ENCODE measurements at regions not wholly inside any gene's neighbourhood (a gene's known extent, or its start where the extent isn't known, plus 50 kb on each side); places are given as distances from the start of the nearest gene placed in this dataset.

DNA sequence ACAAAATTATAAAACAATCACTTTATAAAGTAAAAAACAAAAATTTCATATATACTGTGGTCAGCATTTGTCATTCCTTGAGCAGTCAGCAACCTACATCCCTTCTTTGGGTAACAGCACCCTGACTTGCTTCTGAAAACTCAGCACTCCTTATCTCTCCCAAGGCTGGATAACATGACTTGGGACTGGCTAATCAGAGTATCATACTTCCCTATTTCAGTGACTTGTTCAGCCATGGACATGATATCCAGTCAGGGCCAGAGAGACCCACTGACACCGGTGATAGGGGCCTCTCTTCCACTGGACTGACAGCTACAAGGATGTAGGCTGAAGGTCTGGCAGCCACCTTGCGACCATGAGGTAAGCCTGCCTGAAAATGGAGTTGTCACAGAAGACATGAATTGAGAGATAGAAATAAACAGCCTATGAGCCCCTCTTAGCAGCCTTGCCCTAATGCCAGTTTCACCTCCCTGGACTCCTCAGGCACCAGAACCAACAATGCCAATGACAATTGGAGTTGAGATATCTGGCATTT lies 84.4 kb upstream of the NEBL start:
- no peak for DNase-seq (ENCODE audit: low read depth in 2 of 2)

DNA sequence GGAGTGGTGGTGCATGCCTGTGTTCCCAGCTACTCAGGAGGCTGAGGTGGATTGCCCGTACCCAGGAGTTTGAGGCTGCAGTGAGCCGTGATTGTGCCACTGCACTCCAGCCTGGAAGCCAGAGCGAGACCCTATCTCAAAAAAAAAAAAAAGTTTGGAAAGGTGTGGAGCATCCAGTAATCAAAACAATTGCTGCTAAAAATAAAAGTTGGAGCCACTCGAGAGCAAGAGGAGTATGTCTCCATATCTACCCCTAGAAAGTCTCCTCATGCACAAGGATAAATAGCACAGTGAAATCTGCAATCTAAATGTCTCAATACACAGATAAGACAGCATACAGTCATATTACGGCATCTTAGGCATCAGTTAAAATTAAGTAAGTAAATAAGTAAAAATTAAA lies 81.5 kb upstream of the NEBL start:
- DNase-seq (ENCODE audit: low read depth in 2 of 2) = no peak

DNA sequence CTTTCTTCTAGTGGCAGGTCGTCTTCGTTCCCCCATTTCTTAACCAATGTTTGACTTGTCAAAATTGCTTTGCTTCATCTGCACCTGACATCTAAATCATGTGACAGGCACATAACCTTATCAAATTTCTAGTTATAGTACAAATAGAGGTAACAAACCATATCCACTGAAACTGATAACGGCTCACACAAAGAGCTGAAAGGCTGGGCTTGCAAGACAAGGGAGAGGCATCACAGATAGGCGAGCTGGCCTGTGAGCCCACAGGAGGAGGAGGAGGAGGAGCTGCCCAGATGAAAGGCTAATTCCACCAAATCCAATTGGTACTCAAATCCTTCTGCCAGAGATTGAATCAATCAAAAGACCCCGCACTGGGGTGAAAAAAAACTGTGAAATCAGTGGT lies 80.2 kb upstream of the NEBL start:
- DNase-seq (ENCODE audit: low read depth in 2 of 2) = no peak

DNA sequence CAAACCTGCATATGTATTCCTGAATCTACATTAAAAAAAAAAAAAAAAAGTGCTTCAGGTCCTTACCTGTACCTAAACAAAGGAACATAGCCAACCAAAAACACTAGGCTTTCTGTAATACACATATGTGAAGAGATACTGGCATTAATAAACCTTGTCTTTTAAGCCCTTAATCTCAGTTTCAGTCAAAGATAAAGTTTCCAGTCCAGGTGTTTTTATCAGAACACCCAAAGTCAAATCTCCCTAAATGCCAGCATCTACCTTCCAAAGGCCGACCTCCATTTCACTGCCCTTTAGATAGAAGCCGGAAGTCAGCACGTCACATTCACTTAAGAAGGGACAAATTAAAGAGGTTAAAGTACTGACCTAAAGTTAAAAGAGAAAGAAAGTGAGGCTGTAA lies 79.8 kb upstream of the NEBL start:
- DNase-seq (ENCODE audit: low read depth in 2 of 2) = no peak

DNA sequence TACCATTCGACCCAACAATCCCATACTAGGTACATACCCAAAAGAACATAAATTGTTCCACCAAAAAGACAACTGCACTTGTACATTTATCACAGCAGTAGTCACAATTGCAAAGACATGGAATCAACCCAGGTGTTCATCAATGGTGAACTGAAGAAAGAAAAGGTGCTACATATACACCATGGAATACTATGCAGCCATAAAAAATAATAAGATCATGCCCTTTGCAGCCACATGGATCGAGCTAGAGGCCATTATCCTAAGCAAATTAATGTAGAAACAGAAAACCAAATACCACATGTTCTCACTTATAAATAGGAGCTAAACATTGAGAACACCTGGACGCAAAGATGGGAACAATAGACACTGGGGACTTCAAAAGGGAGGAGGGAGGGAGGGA lies 79.3 kb upstream of the NEBL start:
- DNase-seq (ENCODE audit: low read depth in 2 of 2) = no peak

DNA sequence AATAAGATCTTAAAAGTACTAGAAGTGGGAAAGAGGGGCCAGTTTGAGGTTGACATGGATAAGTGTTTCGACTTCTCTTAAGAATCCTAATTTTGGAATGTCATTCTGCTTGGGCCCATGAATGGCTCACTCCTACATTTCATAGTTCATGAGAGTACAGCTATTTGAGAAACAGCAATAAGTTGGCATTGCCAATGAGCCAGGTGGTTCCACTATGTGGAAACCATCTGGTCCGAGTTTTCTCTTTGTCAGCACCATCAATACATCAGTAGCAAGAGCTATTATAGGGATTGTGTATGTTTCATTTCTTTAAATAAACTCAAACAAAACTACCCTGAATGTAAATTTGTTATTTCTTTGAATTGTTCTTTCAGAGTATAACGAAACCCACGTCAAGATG lies 78.1 kb upstream of the NEBL start:
- no peak for DNase-seq (ENCODE audit: low read depth in 2 of 2)

DNA sequence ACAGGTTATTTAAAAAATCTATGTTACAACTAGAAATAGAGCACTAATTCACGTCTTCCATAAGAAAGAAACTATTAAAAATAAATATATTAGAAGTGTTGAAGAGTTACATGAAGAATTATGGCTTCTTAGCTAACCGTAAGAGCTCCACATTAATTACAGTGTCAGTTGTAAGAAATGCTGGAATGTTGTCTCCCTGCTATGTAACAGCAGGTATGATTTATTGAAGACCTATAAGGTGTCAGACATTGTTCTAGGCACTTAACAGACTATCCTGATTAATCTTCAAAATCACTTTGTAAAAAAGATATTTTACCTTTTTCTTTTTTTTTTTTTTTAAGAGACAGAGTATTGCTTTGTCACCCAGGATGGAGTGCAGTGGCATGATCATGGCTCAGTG lies 75.8 kb upstream of the NEBL start:
- DNase-seq (ENCODE audit: low read depth in 2 of 2) = no peak

DNA sequence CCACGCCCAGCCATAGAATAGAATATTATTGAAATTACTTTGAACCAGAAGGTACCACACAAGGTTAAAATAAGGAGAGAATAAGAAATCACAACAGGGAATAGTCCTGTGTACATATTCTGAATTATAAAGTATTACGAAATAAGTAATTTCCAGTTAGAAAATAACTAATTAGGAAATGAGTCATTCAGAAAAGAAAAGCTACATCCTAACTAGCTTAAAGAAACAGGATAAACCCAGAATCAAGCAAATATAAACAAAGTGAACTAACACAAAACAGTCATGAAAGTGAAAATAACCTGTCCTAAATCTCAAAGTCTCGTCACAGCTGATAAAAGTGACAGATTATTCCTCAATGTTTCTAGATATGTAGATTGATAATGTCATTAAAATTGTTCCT lies 74.8 kb upstream of the NEBL start:
- no peak for DNase-seq (ENCODE audit: low read depth in 2 of 2)

DNA sequence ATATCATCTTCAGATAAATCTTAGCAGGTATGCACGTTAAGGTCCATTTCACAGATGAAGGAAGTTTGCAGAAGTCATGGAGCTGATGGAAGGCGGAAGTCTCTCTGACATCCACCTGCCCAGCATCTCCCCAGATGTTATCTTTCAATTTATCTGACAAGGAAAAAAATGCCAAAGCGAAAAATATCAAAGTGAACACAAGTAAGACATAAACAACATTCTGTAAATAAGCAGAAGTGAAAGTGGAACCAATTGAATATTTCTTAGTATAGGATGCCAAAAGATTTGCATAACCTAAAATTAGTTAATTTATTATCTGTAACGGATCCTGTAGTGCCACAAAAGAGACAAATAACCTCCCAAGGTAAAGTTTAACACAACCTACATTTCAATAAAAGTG lies 73.6 kb upstream of the NEBL start:
- no peak for DNase-seq (ENCODE audit: low read depth in 2 of 2)

DNA sequence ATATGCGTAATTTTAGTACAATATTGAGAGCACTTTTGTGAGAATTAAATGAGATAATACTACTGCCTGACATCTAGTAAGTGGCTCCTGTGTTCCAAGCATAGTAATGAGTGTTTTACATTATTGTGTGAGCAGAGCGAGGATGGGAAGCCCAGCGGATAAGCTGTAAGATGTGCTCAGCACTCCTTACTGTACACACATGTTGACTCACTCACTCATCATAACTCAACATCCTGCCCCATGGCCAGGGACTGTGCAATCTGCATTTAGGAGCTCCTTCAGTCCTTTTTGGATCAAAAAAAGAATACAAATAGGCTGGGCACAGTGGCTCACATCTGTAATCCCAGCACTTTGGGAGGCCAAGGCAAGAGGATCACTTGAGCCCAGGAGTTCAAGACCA lies 72.9 kb upstream of the NEBL start:
- DNase-seq (ENCODE audit: low read depth in 2 of 2) = no peak

DNA sequence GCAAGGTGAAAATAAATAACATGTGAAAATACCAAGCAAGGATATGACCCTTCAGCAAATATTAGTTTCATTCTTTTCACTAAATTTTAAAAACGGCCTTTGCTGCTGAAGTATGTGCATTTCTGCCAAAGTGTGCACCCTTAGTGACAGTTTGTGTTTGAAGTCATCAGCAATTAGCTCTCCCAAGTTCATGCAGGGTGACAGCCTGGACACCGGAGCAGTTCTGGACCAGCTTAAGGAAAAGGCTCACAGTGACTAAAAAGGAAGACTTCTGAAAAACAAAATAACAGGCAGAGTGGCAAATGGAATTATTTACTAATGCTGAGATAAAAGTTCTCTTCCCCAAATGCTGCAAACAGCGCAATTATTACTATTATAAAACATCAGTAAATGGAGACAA lies 69.3 kb upstream of the NEBL start:
- no peak for DNase-seq (ENCODE audit: low read depth in 2 of 2)

DNA sequence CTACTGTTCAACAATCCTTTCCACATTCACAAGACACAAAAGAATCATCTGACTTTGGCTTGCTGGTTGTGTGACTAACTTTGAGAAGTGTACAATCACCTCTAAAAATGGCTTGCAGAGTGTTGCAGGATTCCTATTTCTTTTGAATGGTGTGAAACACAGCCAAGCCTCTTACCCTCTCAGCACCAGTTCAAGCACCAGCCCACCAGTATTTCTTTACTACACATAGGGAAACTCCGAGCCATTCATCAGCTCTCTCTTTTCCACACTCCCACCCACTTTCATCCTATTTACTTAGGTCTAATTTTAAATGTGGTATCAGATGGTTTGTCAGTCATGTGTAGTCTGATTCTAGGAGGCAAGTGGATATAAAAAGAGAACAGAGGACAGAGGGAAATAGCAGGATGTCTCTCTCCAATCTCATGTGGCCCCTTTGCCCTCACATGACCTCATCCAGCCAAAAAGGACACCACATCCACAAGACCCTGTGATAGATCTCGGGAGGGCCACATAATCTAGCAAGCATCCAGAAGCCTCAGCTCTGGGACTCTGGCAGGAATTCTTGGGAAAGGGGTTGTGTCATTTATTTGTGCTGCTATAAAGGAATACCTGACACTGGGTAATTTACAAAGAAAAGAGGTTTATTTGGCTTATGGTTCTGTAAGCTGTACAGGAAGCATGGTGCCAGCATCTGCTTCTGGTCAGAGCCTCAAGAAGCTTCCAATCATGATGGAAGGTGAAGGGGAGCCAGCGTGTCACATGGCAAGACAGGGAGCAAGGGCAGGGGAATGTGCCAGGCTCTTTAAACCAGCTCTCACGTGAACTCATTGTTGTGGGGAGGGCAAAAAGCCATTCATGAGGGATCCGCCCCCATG lies 66.8 kb upstream of the NEBL start:
- DNase-seq (ENCODE audit: low read depth in 2 of 2) = no peak

DNA sequence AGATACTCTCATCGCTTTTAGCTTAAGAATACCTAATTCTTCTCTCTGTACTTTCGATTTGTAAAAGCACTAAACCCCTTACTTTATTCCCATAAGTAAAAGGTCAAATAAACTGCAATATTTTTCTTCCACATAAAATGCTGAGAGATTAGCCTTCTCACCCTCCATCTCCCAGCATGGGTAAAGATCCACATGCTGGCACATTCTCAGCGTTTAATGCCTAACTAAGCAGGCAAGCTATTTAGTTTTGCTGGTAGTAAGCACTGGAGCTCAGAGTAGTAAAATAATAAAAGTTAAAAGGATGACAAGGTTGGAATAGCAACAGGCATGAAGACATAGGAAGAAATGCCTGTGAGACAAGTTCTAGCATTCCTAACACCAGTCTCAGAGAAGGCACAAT lies 65.9 kb upstream of the NEBL start:
- DNase-seq (ENCODE audit: low read depth in 2 of 2) = no peak

DNA sequence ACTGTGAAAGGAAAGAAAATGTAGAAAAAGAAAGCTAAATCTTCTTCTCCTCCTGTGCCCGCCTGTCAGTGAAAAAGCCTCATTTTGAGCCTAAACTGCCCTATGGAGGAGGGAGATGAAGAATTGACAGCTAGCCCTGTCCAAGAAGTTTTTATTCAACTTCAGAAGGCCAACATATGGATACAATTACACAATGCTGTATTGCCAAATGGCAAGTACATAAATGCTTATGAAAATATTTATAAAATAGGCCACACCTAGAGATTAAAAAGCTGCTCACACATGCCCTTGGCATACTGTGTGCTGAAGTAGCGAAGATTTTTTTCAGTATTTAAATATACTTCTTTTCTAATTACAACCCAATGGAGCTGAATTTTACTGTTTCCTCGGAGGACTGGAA lies 65.1 kb upstream of the NEBL start:
- DNase-seq (ENCODE audit: low read depth in 2 of 2) = no peak

DNA sequence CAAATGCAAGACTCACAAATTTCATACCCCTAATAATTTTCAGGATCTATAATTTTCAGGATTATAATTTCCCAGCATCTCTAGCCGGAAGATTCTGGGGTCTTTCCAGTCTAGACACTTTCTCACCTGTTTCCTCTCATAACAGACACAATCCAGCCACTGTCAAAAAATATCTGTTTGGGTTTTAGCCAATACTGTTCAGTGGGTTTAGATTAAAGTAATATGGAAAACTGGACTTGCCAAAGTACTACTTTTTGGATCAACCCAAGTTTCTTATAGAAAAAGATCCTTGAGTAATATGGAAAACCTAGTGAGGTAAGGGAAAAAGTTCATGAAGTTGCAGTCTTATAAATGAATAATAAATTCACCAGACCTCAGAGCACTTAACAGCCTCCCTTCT lies 62.1 kb upstream of the NEBL start:
- DNase-seq (ENCODE audit: low read depth in 2 of 2) = no peak

DNA sequence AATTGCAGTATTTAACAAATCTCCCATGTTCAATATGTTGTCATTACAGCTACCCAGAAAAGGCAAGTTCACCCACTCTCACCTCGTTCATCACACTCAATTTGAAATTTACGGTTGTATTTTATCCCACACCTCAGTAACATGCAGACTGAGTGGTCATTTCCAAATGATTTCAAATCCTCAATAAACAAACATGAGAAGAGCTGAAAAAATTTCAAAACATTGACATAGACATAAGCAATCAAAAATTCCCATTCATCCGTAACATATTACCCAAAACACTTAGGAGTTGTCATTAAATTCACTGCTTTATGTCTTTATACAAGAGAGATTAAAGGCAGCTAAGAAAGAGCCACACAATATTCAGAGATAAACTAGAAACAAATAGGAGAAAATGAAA lies 61.7 kb upstream of the NEBL start:
- no peak for DNase-seq (ENCODE audit: low read depth in 2 of 2)

DNA sequence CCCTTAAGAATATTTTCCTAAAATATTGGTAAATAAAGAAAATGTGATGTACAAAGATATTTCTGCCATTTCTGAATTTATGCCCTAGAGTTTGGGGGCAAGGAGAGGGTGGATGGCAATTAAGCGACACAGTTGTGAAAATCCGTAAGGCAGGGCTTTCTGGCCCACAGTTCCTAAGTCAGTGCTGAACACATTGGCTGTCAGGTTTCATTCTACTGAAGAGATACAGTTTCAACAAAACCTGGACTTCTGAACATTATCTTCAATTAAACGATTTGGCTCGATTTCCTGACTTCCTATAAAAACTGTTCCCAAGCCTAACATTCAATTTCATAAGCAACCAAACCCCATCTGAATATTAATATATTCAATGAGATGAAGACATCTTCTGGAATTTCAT lies 61.1 kb upstream of the NEBL start:
- DNase-seq (ENCODE audit: low read depth in 2 of 2) = no peak

DNA sequence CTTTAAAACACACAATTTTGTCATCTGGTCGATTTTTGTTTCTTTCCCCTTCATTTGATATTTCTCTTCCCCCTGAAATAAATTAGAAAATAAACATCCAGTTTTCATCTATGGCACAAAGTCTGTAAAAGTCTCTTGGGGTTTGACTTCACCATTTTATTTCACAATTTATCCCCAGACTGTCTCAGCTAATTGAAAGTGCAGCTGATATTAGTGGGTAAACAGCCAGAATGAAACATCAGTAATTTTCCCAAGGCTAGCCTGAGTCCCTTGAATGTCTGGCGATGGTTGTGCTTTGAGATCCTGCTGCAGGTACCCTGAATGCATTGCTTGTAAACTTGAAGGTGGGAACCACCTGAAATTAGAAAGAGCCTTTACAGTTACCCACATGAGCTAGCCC lies 60.6 kb upstream of the NEBL start:
- DNase-seq (ENCODE audit: low read depth in 2 of 2) = no peak

DNA sequence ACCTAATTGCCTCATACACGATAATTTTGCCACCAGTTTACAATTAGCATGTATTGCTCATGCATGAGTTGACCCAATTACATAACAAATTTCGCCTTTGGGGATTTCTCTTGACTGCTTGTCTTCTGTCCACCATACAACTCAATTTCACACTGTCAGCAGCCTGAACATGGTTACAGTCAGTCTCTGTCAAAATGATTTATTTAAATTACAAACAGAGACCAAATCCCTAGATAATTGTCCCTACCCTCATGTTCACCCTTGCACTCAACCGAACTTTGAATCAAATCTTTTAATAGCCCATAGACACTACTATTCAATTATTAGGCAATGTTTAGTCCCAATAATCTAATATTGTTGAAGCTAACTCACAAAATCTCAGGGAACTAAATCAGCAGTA lies 59.7 kb upstream of the NEBL start:
- DNase-seq (ENCODE audit: low read depth in 2 of 2) = no peak

DNA sequence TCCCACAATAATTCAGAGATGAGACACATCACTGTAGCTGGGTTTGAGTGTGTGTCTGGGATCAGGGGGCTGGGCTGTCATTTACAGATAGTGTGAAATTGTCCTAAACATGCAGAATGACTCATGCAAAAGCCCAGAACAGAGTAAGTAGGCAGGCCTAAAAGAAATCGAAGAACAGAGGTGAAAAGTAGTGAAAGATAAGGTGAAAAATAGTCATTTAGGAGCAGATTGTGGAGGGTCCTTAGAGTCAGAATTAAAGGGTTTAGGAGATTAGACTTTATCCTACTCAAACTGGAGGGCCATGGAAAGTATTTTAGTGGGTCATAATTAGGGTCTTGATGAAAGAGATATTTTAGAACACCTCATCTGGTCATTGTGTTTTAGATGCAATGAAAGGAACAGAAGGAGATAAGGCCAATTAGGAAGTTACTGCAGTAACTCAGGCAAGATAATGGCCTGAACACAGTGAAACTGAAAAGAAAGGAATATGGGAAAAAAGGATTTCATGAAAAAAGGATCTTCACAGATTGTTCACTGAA lies 58.3 kb upstream of the NEBL start:
- no peak for DNase-seq (ENCODE audit: low read depth in 2 of 2)

DNA sequence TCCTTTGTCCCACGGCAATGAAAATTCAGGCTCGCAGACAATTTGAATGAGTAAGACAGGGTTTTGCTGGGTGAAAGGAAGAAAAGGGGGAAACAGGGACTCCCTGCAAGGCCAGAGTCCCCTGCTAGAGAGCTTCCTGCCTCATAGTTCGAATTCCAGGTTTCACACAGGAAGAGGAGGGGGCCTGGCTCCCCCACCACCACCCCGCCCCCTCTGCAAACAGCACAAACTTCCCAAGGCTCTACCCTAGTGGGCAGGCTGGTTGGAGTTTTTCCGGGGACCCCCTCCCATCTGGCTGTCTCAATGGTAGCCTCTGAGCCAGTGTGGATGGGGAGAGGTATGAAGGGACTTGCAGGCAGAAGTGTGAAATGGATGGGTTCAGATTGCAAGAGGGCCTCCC lies 57.4 kb upstream of the NEBL start:
- no peak for DNase-seq (ENCODE audit: low read depth in 2 of 2)

DNA sequence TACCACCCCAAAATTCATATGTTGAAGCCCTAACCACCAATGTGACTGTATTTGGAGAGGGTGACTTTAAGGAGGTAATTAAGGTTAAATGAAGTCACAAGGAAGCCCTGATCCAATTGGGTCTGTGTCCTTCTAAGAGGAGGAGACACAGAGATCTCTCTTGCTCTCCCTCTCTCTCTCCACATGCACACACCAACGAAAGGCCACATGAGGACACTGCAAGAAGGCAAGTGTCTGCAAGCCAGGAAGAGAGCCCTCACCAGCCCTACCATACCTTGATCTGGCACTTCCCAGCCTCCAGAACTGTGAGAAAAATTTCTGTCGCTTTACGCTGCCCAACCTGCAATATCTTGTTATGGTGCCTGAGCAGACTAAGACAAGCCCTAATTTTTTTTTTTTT lies 56.0 kb upstream of the NEBL start:
- no peak for DNase-seq (ENCODE audit: low read depth in 2 of 2)

DNA sequence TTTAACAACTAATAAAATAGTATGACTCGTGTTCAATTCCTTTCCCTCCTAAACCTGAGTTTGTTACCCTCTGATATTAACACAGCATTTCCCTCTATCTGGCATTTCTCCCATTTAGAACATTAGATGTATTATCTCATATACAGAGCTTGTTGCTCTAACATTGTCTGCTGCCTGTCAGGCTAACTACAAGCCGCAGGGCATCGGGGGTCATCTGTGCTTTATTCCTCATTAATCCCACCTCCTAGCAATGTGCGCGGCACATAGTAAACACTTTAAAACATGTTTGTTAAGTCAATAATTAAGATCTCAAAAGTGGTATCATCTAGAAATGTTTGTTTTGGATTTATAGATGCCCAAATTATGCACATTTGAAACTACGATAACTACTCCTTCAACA lies 52.9 kb upstream of the NEBL start:
- no peak for DNase-seq (ENCODE audit: low read depth in 2 of 2)
